ENCODE measurements at regions not wholly inside any gene's neighbourhood (a gene's known extent, or its start where the extent isn't known, plus 50 kb on each side); places are given as distances from the start of the nearest gene placed in this dataset.

GRCh38 chr5:33370466-33370859 is 70.3 kb upstream of the TARS1 start:
- no peak for TF ChIP-seq CTCF (IDR thresholded peaks at IDR 0.05)
- TF ChIP-seq POLR2A (IDR thresholded peaks at IDR 0.05) = no peak
